HK-2 (cell line): ENCODE measurements at regions not wholly inside any gene's neighbourhood (a gene's known extent, or its start where the extent isn't known, plus 50 kb on each side); places are given as distances from the start of the nearest gene placed in this dataset.
"Not testable (repeated sequence)": the region's sequence is repeated elsewhere in the genome, so short reads cannot be mapped to it uniquely, and the experiment has no call there.

Experiments used
- DNase-seq: peaks from one replicate; pipeline ENCODE4 v3.0.0-alpha.2; 2018; ENCODE audit not compliant: unreplicated experiment

GRCh38 chr13:111586291-111586690 is 265.8 kb downstream of the TEX29 start:
- DNase-seq: no peak

GRCh38 chr13:111587249-111587648 is 266.8 kb downstream of the TEX29 start:
- no peak for DNase-seq

GRCh38 chr13:111589321-111589720 is 268.9 kb downstream of the TEX29 start:
- no peak for DNase-seq

GRCh38 chr13:111589992-111590391 is 269.6 kb downstream of the TEX29 start:
- no peak for DNase-seq

GRCh38 chr13:111590796-111591195 is 270.4 kb downstream of the TEX29 start:
- no peak for DNase-seq

- not testable (repeated sequence) for DNase-seq
Measured at GRCh38 chr13:111593490-111593889, 273.0 kb downstream of the TEX29 start.

GRCh38 chr13:111594606-111595005 is 274.2 kb downstream of the TEX29 start:
- DNase-seq: no peak

- DNase-seq: no peak
Measured at GRCh38 chr13:111595276-111595675, 274.8 kb downstream of the TEX29 start.

GRCh38 chr13:111595791-111596190 is 275.3 kb downstream of the TEX29 start:
- no peak for DNase-seq

- no peak for DNase-seq
Measured at GRCh38 chr13:111597191-111597611, 276.8 kb downstream of the TEX29 start.

- no peak for DNase-seq
Measured at GRCh38 chr13:111597618-111598017, 277.2 kb downstream of the TEX29 start.

GRCh38 chr13:111598747-111599146 is 278.3 kb downstream of the TEX29 start:
- DNase-seq: no peak

- DNase-seq: no peak
Measured at GRCh38 chr13:111599791-111600190, 279.3 kb downstream of the TEX29 start.

GRCh38 chr13:111602874-111603273 is 282.4 kb downstream of the TEX29 start:
- no peak for DNase-seq

GRCh38 chr13:111604097-111604496 is 283.7 kb downstream of the TEX29 start:
- no peak for DNase-seq

GRCh38 chr13:111608556-111608955 is 288.1 kb downstream of the TEX29 start:
- DNase-seq: no peak

GRCh38 chr13:111609631-111610030 is 289.2 kb downstream of the TEX29 start:
- DNase-seq: no peak

GRCh38 chr13:111610081-111610480 is 289.6 kb downstream of the TEX29 start:
- DNase-seq: no peak

- no peak for DNase-seq
Measured at GRCh38 chr13:111610879-111611278, 290.4 kb downstream of the TEX29 start.

- DNase-seq: no peak
Measured at GRCh38 chr13:111611651-111612050, 291.2 kb downstream of the TEX29 start.

GRCh38 chr13:111612886-111613285 is 292.4 kb downstream of the TEX29 start:
- DNase-seq: no peak

GRCh38 chr13:111614009-111614408 is 293.6 kb downstream of the TEX29 start:
- no peak for DNase-seq

GRCh38 chr13:111614613-111615012 is 294.2 kb downstream of the TEX29 start:
- DNase-seq: no peak

- DNase-seq: no peak
Measured at GRCh38 chr13:111616203-111616602, 295.8 kb downstream of the TEX29 start.

GRCh38 chr13:111620166-111620565 is 299.7 kb downstream of the TEX29 start:
- no peak for DNase-seq
